H9 (cell line): ENCODE measurements at regions not wholly inside any gene's neighbourhood (a gene's known extent, or its start where the extent isn't known, plus 50 kb on each side); places are given as distances from the start of the nearest gene placed in this dataset.

ENCODE experiments used
- DNase-seq: peaks from one replicate; pipeline ENCODE4 v3.0.0-alpha.2; 2017
- H2AFZ ChIP-seq: one replicate; pipeline ENCODE4 v1.6.1; 2013; ENCODE audit warnings: mild to moderate bottlenecking, low read length, control low read depth, moderate library complexity
- H2AK5ac ChIP-seq: 2 replicates; pipeline ENCODE4 v1.6.1; 2013; ENCODE audit warnings: low read length, control low read depth, mixed read lengths; ENCODE audit not compliant: insufficient read length
- H2BK120ac ChIP-seq: one replicate; pipeline ENCODE4 v1.6.1; 2013; ENCODE audit warnings: low read depth, mild to moderate bottlenecking, low read length, control low read depth, inconsistent platforms; ENCODE audit not compliant: poor library complexity, severe bottlenecking
- H2BK12ac ChIP-seq: 2 replicates; pipeline ENCODE4 v1.6.1; 2013; ENCODE audit warnings: low read length, control low read depth, mixed read lengths, low read depth; ENCODE audit not compliant: insufficient read length
- H2BK15ac ChIP-seq: 2 replicates; pipeline ENCODE4 v1.6.1; 2013; ENCODE audit warnings: low read depth, low read length, control low read depth
- H2BK20ac ChIP-seq: one replicate; pipeline ENCODE4 v1.6.1; 2013; ENCODE audit warnings: low read depth, mild to moderate bottlenecking, low read length, control low read depth, inconsistent platforms; ENCODE audit not compliant: poor library complexity, severe bottlenecking
- H2BK5ac ChIP-seq: 2 replicates; pipeline ENCODE4 v1.6.1; 2013; ENCODE audit warnings: low read length, control low read depth, mixed read lengths; ENCODE audit not compliant: insufficient read length
- H3K14ac ChIP-seq: 2 replicates; pipeline ENCODE4 v1.6.1; 2013; ENCODE audit warnings: low read length, control low read depth; ENCODE audit not compliant: insufficient read depth
- H3K18ac ChIP-seq: 2 replicates; pipeline ENCODE4 v1.6.1; 2013; ENCODE audit warnings: low read depth, mild to moderate bottlenecking, mixed read lengths, low read length, control low read depth; ENCODE audit not compliant: insufficient read length
- H3K23ac ChIP-seq: 2 replicates; pipeline ENCODE4 v1.6.1; 2013; ENCODE audit warnings: low read length, control low read depth, mixed read lengths, low read depth; ENCODE audit not compliant: insufficient read length
- H3K23me2 ChIP-seq: 2 replicates; pipeline ENCODE4 v1.6.1; 2013; ENCODE audit warnings: low read depth, mild to moderate bottlenecking, mixed read lengths, low read length, control low read depth; ENCODE audit not compliant: insufficient read length, poor library complexity, severe bottlenecking
- H3K27ac ChIP-seq: 2 replicates; pipeline ENCODE4 v1.5.1; 2013; ENCODE audit warnings: low read length, control low read depth, mixed read lengths, low read depth; ENCODE audit not compliant: insufficient read length
- H3K27me3 ChIP-seq: 2 replicates; pipeline ENCODE4 v1.6.1; 2013; ENCODE audit warnings: low read length, control low read depth, inconsistent platforms; ENCODE audit not compliant: insufficient read depth
- H3K4ac ChIP-seq: 2 replicates; pipeline ENCODE4 v1.6.1; 2013; ENCODE audit warnings: low read depth, mild to moderate bottlenecking, control low read depth, inconsistent platforms, low read length, moderate library complexity
- H3K4me1 ChIP-seq: 2 replicates; pipeline ENCODE4 v1.6.1; 2013; ENCODE audit warnings: low read length, control low read depth, inconsistent platforms; ENCODE audit not compliant: insufficient read depth
- H3K4me2 ChIP-seq: 2 replicates; pipeline ENCODE4 v1.6.1; 2013; ENCODE audit warnings: low read length, control low read depth, mixed read lengths; ENCODE audit not compliant: insufficient read length, insufficient read depth
- H3K56ac ChIP-seq: 2 replicates; pipeline ENCODE4 v1.6.1; 2013; ENCODE audit warnings: low read depth, mild to moderate bottlenecking, mixed read lengths, low read length, control low read depth; ENCODE audit not compliant: insufficient read length
- H3K79me1 ChIP-seq: 2 replicates; pipeline ENCODE4 v1.6.1; 2013; ENCODE audit warnings: low read depth, mild to moderate bottlenecking, moderate library complexity, low read length, control low read depth, inconsistent platforms; ENCODE audit not compliant: insufficient read depth, poor library complexity, severe bottlenecking
- H3K79me2 ChIP-seq: 2 replicates; pipeline ENCODE4 v1.6.1; 2013; ENCODE audit warnings: low read length, control low read depth, inconsistent platforms; ENCODE audit not compliant: insufficient read depth
- H3K9ac ChIP-seq: 2 replicates; pipeline ENCODE4 v1.6.1; 2013; ENCODE audit warnings: low read length, control low read depth, mixed read lengths; ENCODE audit not compliant: insufficient read length; ENCODE audit errors: extremely low read depth
- H3K9me3 ChIP-seq: one replicate; pipeline ENCODE4 v1.6.1; 2013; ENCODE audit warnings: low read depth, low read length, inconsistent platforms; ENCODE audit not compliant: control insufficient read depth
- H3T11ph ChIP-seq: one replicate; pipeline ENCODE4 v1.6.1; 2013; ENCODE audit warnings: mild to moderate bottlenecking, low read length, control low read depth, inconsistent platforms
- H4K20me1 ChIP-seq: one replicate; pipeline ENCODE4 v1.6.1; 2013; ENCODE audit not compliant: control insufficient read depth, insufficient read length, insufficient read depth
- H4K5ac ChIP-seq: 2 replicates; pipeline ENCODE4 v1.6.1; 2013; ENCODE audit warnings: low read depth, mild to moderate bottlenecking, mixed read lengths, low read length, control low read depth; ENCODE audit not compliant: insufficient read length
- H4K8ac ChIP-seq: replicated peaks from 2 replicates; pipeline ENCODE4 v1.6.1; 2013; ENCODE audit warnings: low read length, control low read depth, mixed read lengths, low read depth; ENCODE audit not compliant: insufficient read length
- H4K91ac ChIP-seq: 2 replicates; pipeline ENCODE4 v1.6.1; 2013; ENCODE audit warnings: low read depth, mild to moderate bottlenecking, moderate library complexity, mixed read lengths, low read length, control low read depth; ENCODE audit not compliant: insufficient read length
- H3K27ac Mint-ChIP-seq, 3 experiments: 2 replicates in 2 of 3; 3 replicates in 1 of 3; pipeline ENCODE4 v1.8.0; 2020 to 2021; ENCODE audit warnings: mixed read lengths in 3 of 3, mild to moderate bottlenecking in 1 of 3, moderate library complexity in 1 of 3
- H3K27me3 Mint-ChIP-seq: 2 replicates; pipeline ENCODE4 v1.8.0; 2021; ENCODE audit warnings: low read depth, mild to moderate bottlenecking, moderate library complexity, mixed read lengths
- H3K36me3 Mint-ChIP-seq, 3 experiments: 2 replicates in 2 of 3; 3 replicates in 1 of 3; pipeline ENCODE4 v1.8.0; 2020 to 2021; ENCODE audit warnings: low read depth in 3 of 3, mixed read lengths in 3 of 3; ENCODE audit not compliant: insufficient read depth in 1 of 3
- H3K4me1 Mint-ChIP-seq, 2 experiments: 2 replicates each; pipeline ENCODE4 v1.8.0; 2020; ENCODE audit warnings: mixed read lengths in 2 of 2
- H3K4me3 Mint-ChIP-seq, 2 experiments: 2 replicates in 1 of 2; 3 replicates in 1 of 2; pipeline ENCODE4 v1.8.0; 2020 to 2021; ENCODE audit warnings: mild to moderate bottlenecking in 2 of 2, mixed read lengths in 2 of 2, moderate library complexity in 1 of 2
- H3K9me3 Mint-ChIP-seq, 2 experiments: 2 replicates in 1 of 2; 3 replicates in 1 of 2; pipeline ENCODE4 v1.8.0; 2020; ENCODE audit warnings: mild to moderate bottlenecking in 2 of 2, mixed read lengths in 2 of 2, moderate library complexity in 1 of 2
- WGBS: extraction: QIAGEN DNeasy Blood & Tissue Kit; methylation state at CpG from one replicate; pipeline ENCODE4 v1.1.7; 2013; ENCODE audit warnings: missing lambda C conversion rate, low lambda C conversion rate, mixed read lengths; ENCODE audit not compliant: insufficient read length; ENCODE audit errors: extremely low coverage; 5-methylcytosine and 5-hydroxymethylcytosine counted together
- TF ChIP-seq, protein P1 (sequence below): fragments of 200-600 bp; sonication (generic); conservative IDR thresholded peaks from 3 replicates; pipeline ENCODE4 v1.8.0; 2021; ENCODE audit warnings: antibody characterized with exemption, mild to moderate bottlenecking

DNA sequence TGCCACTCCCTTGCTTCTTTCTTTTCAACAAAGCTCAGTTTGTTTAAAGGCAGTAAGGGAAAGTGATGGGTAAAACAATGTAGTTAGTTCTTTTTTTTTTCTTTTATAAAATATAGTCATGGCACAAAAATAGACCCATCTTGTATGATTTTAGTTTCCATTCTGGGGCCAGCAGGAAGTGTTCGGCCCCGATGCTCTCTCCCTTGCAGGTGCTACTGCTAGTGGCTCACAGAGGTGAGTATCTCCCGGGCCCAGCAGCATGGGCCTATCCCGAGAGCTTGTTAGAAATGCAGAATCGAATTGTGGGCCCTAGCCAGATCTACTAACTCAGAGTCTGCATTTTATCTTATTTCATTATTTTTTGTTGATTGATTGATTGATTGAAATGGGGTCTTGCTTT is 78.7 kb downstream of the SYNE3 start:
- Mint-ChIP-seq H3K27ac (no peak overlapping the region), H3K36me3 (peaks cover 0 to 5% (median 0%) of the 10 kb centered on the region in 3 experiments; a peak in 2 of 7 replicates), H3K4me3 (no peak overlapping the region), H3K27me3 (peaks cover 4% of the 10 kb centered on the region), H3K9me3 (peaks cover 0 to 5% of the 10 kb centered on the region in 2 experiments; a peak in 3 of 5 replicates), H3K4me1 (peaks cover 0 to 6% of the 10 kb centered on the region in 2 experiments; a peak in 1 of 4 replicates)
- H3K27ac ChIP-seq: no peak overlapping the region
- no peaks in the 10 kb centered on the region for H3K27me3 ChIP-seq
- no peak overlapping the region for H2BK20ac ChIP-seq
- H3K79me2 ChIP-seq: no peaks in the 10 kb centered on the region
- no peak overlapping the region for H3K4me2 ChIP-seq
- no peak overlapping the region for H3K56ac ChIP-seq
- H4K5ac ChIP-seq: no peak overlapping the region
- TF ChIP-seq, protein P1, sequence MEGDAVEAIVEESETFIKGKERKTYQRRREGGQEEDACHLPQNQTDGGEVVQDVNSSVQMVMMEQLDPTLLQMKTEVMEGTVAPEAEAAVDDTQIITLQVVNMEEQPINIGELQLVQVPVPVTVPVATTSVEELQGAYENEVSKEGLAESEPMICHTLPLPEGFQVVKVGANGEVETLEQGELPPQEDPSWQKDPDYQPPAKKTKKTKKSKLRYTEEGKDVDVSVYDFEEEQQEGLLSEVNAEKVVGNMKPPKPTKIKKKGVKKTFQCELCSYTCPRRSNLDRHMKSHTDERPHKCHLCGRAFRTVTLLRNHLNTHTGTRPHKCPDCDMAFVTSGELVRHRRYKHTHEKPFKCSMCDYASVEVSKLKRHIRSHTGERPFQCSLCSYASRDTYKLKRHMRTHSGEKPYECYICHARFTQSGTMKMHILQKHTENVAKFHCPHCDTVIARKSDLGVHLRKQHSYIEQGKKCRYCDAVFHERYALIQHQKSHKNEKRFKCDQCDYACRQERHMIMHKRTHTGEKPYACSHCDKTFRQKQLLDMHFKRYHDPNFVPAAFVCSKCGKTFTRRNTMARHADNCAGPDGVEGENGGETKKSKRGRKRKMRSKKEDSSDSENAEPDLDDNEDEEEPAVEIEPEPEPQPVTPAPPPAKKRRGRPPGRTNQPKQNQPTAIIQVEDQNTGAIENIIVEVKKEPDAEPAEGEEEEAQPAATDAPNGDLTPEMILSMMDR: no peak
- no peak overlapping the region for H2BK15ac ChIP-seq
- no peak overlapping the region for H3K14ac ChIP-seq
- no peak overlapping the region for H3K18ac ChIP-seq
- H4K91ac ChIP-seq: no peak overlapping the region
- no peak overlapping the region for H3T11ph ChIP-seq
- H3K4me1 ChIP-seq: no peaks in the 10 kb centered on the region
- no peak overlapping the region for H4K8ac ChIP-seq
- no CpG with 5 or more reads among the region's 5 CpGs for WGBS
- H4K20me1 ChIP-seq: no peaks in the 10 kb centered on the region
- no peak overlapping the region for H3K4ac ChIP-seq
- H3K23me2 ChIP-seq: no peaks in the 10 kb centered on the region
- no peak overlapping the region for H3K23ac ChIP-seq
- no peaks in the 10 kb centered on the region for H3K79me1 ChIP-seq
- no peaks in the 10 kb centered on the region for H3K9me3 ChIP-seq
- DNase-seq: no peak
- no peak overlapping the region for H2AK5ac ChIP-seq
- H3K9ac ChIP-seq: no peak overlapping the region
- no peak overlapping the region for H2BK120ac ChIP-seq
- no peak overlapping the region for H2BK12ac ChIP-seq
- no peak overlapping the region for H2AFZ ChIP-seq
- no peak overlapping the region for H2BK5ac ChIP-seq
